ENCODE measurements at regions not wholly inside any gene's neighbourhood (a gene's known extent, or its start where the extent isn't known, plus 50 kb on each side); places are given as distances from the start of the nearest gene placed in this dataset.
A peak's percentile ranks its signal among the peaks of the same experiment; 100 is the strongest.

DNA sequence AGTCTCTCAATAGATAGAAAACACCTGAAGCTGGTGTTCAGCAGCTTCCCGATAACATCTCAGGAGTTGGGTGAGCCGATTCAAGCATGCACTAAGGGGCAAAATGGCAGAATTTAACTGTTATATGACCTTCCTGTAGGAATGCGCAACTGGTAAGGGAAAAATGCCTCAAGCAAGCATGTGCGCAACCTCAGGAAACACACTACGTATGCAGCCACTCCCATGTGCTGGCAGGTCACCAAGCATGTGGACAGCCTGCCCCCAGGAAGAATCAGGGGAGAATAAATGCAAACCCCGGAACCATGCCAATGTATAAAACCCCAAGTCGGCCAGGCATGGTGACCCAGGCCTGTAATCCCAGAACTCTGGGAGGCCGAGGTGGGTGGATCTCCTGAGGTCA lies 645.6 kb downstream of the NYAP2 start:
- DNase-seq (ENCODE audit: low read depth in 3 of 3), result no peak

DNA sequence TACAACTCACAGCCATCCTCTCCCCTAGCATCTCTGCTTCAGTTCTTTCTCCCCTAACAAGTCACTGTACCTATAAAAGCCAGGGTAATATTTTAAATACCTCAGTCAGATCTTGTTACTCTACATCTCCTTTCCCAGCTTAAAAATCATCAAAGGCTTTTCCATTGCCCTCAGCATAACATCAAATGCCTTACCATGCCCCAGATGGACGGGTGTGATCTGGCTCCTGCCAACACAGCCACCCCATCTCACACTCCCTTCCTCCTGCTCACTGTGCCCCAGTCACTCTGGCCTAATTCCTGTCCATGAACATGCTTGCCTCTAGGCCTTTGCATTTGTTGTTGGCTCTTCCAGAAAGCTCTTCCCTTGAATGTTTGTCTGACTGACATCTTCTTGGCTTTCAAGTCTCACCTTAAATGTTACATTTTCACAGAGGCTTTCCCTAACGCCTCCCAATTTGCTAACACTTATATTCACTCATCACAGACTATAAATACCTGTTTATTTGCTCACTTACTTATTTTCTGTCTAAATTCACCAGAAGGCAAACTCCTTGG lies 640.9 kb downstream of the NYAP2 start:
- DNase-seq (ENCODE audit: low read depth in 3 of 3), result no peak

DNA sequence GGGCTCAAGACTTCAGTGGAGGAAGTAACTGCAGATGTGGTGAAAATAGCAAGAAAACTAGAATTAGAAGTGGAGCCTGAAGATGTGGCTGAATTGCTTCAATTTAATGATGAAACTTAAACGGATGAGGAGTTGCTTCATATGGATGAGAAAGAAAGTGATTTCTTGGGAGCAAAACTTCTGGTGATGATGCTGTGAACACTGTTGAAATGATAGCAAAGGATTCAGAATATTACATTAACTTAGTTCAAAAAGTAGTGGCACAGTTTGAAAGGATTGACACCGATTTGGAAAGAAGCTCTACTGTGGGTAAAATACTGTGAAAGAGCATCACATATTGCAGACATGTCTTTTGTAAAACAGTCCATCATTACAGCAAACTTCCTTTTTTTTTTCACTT lies 638.0 kb downstream of the NYAP2 start:
- no peak for DNase-seq (ENCODE audit: low read depth in 3 of 3)

DNA sequence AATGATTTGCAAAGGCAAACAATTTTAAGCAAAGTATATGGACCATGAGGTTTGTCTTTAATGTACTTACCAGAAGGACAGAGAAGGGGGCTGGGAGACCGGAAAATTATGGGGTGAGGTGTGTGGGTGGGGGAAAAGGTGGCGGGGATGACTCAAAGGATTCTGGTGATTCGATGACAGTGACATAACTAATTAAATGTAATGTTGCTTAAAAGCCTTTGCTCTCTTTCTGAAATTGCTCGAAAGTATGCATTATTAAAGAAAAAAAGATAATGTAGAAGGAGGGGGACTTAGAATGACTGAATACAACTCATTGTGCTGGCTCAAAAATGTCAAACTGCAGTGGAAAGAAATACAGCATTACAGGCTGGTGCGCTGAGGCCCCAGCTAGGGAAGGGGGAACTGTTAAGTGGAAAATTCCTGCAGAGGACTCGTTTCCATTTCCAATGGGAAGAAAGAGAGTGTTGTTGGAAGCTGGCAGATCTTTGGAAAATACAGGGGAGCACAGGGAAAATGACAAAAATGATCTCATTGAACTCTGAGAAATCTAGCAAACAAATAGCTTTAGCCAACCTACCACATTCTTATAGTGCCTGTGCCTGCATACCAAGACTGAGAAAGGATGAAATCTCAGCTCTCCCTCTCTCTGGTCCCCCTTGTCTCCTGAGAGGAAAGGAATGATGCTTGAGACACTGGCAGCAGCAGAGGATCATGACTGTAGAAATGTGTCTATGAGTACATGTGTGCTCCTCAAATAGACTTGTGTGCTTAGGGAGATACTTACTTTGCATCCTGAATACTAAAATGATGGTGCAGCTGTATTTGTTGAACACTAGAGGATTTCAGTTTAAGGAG lies 632.4 kb downstream of the NYAP2 start:
- peak; percentile 6 to 49 (median 25) for DNase-seq (ENCODE audit: low read depth in 3 of 3)

DNA sequence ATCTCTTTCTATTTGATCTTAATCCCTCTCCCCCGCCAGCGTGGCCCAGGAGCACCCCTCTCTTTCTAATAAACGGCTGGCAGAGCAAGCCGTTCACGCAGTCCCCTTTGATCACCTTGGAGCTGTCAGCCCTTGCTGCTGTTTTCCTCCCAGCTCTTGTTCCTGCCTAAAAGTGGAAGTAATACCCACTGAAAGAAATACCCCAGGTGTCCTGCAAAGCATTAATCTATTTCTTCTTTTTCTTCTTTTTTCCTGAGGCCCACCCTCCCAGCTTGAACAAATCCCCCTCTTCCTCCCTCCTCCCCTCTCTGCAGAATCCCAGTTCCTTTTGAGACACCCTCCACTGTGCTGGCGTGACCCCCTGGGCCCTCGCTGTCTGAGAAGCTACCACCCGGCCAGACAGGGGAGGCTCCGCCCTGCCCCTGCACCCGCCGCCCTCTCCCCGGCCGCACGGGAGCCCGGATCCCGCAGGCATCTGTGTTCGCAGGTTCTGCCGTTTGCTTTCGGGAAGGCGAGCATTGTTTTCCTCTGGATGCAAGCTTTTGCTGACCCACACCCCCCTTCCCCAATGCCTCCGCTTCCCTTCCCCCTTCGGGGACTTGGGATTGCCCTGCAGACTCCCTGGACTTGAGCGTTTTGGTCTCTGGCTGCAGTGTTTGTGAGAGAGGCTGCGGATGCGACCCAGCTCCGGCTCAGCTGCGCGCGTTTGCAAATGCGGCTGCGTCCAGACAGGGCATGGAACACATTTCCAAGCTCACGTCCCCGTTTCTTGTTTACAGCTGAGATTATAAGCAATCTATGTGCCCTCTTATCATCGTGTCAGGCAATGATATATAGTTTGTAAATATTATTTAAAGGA lies 631.5 kb downstream of the NYAP2 start:
- DNase-seq (ENCODE audit: low read depth in 3 of 3), result peak in 2 of 3 experiments; percentile 11 to 22

DNA sequence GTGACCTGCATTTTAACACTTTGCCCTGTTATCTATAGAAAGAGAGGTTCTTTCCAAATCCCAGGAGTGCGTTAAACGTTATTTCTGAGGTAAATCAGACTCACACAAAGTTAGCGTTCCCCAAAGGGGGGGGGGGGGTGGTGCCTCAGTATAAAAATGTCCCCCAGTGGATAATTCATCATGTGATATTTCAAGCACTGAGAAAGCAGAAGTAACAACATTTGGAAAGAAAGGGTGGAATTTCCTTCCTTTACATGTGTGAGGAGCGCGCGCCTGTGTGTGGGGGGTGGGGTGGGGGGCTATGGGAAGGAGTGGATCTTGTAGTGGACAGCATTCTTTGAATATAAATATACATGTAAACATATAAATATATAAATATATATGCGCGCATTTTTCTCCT lies 630.9 kb downstream of the NYAP2 start:
- no peak for DNase-seq (ENCODE audit: low read depth in 3 of 3)

DNA sequence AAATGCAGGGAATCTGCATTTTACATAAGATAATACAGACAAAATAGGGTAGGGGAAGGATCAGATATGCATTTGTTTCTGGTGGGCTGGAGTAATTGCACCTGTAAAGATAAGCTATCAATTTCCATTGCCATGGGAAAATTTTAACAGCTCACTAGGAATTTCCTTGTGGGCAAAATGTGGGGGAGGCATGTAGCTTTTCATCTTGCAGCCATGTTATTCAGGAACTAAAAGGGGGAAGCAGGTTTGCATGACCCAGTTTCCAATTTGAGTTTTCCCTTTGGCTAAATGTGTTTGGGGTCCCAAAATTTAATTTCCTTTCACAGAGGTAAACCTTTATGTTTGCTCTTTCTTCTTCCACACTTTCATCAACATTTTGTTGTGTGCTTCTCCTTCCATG lies 624.4 kb downstream of the NYAP2 start:
- no peak for DNase-seq (ENCODE audit: low read depth in 3 of 3)

DNA sequence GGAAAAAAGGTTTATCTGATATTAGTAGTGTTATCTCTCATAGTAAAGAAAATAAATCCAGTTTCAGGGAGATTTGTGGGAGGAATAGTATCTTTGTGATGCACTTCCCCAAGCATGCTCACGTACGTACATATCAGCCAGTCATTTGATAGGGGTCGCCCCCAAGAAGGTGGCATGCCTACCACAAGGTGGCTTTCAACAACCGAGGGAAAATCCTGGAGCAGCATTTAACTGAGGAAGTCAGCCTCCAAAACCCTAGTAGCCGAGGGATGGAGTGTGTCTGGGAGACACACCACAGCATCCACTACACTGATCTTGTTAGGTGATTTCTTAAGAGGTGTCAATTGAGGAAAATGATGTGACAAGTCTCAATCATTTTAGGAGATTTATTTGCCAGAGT lies 623.9 kb downstream of the NYAP2 start:
- no peak for DNase-seq (ENCODE audit: low read depth in 3 of 3)

DNA sequence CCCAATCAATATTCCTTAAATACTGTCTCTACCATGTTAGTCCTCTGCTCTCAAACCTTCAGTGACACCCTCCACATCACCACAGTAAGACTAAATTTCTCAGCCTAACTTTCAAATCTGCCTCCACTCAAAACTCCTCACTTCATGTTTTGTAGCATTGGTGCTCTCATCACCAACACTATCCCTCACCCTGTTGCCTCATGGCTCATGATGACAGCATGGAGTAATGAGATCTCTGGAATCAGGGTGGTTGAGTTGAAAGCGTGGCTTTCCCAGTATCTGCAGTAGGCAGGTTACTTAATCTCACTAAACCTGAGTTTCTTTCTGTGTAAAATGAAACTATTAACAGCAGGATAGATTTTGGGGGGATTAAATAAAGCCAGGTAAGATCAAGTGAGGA lies 621.4 kb downstream of the NYAP2 start:
- DNase-seq (ENCODE audit: low read depth in 3 of 3), result no peak

DNA sequence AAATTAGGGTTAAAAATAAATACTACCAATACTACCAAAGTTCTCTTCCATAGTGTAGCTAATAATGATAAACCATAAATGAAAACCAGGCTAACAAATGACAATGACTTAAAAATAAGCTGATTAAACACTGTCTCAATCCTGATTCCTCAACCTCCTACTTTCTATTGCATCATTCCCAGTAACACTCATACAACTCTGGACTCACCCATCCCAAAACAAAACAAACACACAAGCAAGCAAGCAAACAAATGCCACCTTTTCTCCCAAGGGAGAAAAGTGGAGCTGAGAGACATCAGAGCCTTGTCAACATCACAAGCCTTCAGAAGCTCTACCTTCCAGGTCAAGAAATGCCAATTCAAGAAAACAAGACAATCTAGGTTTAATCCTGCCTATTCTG lies 620.7 kb downstream of the NYAP2 start:
- DNase-seq (ENCODE audit: low read depth in 3 of 3), result no peak

DNA sequence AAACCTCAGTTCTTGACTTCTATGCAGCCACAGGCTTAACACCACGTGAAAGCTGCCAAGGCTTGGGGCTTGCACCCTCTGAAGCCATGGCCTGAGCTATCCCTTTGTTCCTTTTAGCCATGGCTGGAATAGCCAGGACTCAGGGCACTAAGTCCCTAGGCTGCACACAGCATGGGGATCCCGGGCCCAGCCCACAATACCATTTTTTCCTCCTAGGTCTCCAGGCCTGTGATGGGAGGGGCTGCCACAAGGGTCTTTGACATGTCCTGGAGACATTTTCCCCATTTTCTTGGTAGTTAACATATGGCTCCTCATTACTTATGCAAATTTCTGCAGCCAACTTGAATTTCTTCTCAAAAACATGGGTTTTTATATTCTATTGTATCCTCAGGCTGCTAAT lies 619.1 kb downstream of the NYAP2 start:
- DNase-seq (ENCODE audit: low read depth in 3 of 3), result no peak

DNA sequence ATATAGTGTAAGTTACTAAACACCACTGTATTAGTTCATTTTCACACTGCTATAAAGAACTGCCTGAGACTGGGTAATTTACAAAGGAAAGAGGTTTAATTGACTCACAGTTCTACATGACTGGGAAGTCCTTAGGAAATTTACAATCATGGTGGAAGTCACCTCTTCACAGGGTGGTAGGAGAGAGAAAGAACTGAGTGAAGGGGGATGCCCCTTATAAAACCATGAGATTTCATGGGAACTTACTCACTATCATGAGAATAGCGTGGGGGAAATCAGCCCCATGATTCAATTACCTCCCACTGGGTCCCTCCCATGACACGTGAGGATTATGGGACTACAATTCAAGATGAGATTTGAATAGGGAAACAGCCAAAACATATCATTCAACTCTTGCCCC lies 618.0 kb downstream of the NYAP2 start:
- DNase-seq (ENCODE audit: low read depth in 3 of 3), result no peak

DNA sequence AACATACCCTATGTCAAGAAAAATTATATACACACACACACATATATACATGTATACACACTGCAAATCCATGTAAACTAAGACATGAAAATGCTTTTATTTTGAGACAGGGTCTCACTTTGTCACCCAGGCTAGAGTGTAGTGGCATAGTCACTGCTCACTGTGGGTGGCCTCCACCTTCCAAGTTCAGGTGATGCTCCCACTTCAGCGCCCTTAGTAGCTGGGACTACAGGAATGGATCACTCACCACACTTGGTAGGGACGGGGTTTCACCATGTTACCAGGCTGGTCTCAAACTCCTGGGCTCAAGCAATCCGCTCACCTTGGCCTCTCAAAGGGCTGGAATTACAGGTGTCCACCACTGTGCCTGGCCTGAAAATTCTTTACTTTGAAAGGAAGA lies 617.6 kb downstream of the NYAP2 start:
- no peak for DNase-seq (ENCODE audit: low read depth in 3 of 3)

DNA sequence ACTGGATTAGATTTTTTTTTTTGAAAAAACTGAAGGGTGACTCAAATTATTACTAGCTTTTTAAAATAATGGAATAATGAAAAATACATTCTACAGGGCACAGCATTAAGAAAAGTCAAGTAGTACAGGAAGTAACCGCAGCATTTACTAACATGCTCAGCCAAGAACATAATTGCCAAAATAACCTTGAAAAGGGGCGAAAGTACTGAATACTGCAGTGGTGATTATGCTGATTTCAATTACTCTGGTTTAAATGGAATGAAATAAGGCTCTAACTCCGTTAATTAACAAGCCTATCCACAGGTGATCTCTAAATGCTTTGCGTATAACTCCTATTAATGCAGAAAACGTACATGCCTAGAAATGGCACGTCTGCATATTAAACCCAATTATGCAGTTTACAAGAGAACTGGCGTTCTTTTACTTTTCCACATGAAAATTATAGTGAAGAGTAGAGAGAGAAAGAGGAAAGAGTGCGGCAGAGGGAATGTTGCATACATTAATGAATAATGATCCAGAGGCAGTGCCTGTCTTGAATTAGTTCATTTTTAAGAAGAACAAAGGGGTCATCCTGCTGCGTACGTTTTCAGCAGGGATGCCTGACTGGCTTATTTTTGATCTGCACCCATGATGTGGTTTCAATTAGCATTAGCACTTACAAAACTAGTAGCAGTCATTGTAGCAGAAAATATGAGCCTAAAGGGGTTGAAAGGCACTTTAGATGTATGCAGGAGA lies 612.4 kb downstream of the NYAP2 start:
- DNase-seq (ENCODE audit: low read depth in 3 of 3), result no peak

DNA sequence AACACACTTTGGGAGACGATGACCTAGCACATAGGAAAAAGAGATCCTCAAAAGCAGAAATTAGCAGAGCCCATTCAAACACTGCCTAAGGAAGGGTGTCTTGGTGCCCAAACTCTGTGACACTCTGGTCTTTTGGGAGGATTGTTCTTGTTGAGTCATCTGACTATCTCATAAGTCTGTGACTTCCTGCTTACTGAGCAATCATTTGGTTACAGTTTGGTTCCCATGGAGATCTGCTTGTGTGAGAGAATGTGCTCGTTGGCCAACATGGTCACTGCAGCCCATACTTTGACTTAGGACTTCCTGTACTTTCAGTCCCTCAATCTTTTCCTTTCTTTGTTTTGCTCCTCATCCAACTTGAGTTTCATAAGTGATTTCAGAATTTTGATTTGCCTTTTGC lies 602.9 kb downstream of the NYAP2 start:
- no peak for DNase-seq (ENCODE audit: low read depth in 3 of 3)

DNA sequence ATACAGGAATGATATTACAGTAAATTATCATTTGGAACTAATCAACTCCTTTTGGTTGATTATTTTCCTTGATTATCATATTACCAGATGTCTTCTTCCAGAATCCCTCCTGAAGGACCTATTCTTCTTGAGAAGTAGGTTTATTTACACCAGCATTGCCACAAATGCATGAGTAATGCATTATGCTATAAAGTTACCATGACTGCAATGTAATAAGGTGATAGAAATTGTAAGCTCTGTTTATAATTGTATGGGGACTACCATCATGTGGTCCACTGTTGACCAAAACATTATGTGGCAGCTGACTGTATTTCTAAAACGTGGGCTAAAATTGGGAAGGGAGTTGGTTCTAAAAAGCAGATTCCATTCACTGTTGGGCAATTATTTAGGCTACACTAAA lies 602.2 kb downstream of the NYAP2 start:
- DNase-seq (ENCODE audit: low read depth in 3 of 3), result no peak

DNA sequence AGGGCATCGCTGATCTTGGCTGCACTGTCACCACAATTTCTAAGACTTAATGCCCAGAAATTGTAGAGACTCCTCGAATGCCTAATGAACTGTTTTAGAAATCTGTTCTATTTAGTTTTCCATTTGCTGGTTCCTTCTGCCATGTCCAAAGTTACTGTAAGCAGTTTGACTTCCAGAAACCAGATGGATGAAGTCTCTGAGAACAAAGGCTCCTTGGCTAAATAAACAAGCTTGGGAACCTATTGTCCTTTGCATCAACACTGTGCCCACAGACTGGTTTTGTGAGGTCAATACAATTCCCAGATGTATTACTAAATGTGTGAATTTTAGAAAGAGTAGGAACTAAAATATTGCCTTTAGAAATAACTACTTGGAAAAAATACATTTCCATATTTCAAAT lies 600.2 kb downstream of the NYAP2 start:
- DNase-seq (ENCODE audit: low read depth in 3 of 3), result no peak

DNA sequence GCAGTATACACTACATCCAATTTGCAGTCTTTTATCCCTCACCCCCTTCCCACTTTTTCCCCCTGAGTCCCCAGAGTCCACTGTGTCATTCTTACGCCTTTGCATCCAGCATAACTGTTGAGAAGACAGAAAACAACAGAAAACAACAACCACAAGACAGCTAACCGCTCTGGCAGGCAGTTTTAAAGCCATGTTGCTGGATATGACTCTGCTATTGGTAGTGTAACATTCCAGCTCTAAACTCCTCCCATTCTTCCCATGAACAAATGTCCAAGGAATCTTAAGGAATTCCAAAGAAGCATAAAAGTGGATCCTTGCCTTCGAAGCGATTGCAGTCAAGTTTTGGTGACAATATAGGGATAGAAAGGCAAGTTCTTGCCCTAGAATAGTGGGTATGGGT lies 599.1 kb downstream of the NYAP2 start:
- DNase-seq (ENCODE audit: low read depth in 3 of 3), result no peak

DNA sequence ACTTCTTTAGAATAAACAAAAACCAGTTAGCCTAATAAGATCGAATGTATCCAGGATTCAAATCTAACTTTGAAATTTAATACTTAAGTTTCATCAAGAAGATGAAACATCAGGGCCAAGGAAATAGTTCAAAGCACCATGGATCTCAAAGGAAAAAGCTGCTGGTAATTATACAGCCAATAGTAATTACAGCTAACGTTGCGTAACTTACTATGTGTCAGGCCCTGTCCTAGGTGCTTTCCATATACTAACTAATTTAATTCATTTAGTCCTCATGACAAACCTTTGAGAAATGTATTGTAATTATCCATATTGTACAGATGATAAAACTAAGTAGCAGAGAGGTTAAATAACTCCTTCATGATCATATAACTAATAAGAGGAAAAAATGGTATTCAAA lies 598.6 kb downstream of the NYAP2 start:
- DNase-seq (ENCODE audit: low read depth in 3 of 3), result no peak

DNA sequence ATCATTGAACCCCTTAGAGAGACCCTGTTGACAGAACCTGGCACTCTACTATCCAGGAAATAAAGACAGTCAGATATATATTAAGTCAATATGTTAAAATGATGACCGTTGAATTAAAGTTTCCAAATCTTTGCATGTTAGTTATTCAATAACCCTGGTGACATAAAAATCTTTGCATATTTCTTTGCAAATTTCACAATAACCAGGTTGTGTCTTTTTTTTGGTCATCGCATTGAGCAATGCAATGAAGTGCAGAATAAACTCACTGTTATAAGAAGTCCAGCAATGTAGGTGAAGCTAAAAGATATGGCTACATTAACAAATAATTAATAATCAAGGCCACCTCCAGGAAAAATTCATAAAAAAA lies 596.9 kb downstream of the NYAP2 start:
- DNase-seq (ENCODE audit: low read depth in 3 of 3), result no peak

DNA sequence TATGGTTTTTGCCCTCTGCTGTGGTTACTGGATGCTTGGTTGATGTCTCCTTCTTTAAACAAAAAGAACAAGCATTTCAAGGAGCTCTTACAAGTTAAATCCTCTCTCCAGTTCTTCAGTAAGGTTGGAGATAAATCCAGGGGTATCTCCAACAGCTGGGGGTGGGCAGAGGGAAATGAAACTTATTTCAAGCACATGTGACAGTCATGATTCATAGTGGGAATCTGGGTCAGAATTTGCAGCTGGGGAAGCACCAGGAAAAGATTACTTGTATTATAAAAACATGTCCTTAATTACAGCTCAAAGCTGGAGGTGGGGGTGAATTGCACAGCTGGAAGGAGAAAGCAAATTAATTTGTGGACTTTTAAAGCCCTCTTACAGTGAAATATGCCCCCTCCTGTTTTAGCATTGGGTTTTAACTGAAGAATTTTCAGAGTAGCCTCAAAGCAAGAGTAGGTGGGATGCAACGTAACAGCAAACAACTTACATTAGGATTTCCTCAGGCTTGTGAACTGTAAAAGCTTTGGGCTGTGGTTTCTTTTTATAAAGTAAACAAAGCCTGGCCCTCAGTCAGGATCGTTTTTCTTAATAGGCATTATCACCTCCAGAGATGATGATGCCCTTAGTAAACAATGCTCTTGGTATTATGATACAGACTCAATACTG lies 596.4 kb downstream of the NYAP2 start:
- no peak for DNase-seq (ENCODE audit: low read depth in 3 of 3)

Data from stimulated activated CD4-positive, alpha-beta T cell treated with anti-CD3 and anti-CD28 coated beads, TNF-alpha, amount 100 ng/mL, for 24 hours (primary cell).